Liver (tissue), 8 donors: ENCODE measurements at regions not wholly inside any gene's neighbourhood (a gene's known extent, or its start where the extent isn't known, plus 50 kb on each side); places are given as distances from the start of the nearest gene placed in this dataset.

Experiments
- DNase-seq: peaks from one replicate; pipeline ENCODE4 v3.0.0-alpha.2; 2017; ENCODE audit warnings: low spot score
- H3K27ac ChIP-seq, 2 donors: one replicate each; pipeline ENCODE4 v1.7.0; 2013; ENCODE audit warnings: inconsistent platforms in 2 of 2, low read length in 2 of 2, control low read depth in 1 of 2, low read depth in 1 of 2, mild to moderate bottlenecking in 1 of 2
- H3K27me3 ChIP-seq, 4 donors: one replicate each; pipeline versions ENCODE4 v1.6.1 to v1.7.0; 2013; ENCODE audit warnings: low read length in 3 of 4, inconsistent platforms in 1 of 4, mild to moderate bottlenecking in 1 of 4, moderate library complexity in 1 of 4; ENCODE audit not compliant: control insufficient read depth in 4 of 4, insufficient read depth in 4 of 4
- H3K36me3 ChIP-seq, 4 donors: one replicate each; pipeline versions ENCODE4 v1.6.1 to v1.7.0; 2013; ENCODE audit warnings: low read length in 3 of 4, mild to moderate bottlenecking in 3 of 4, low read depth in 1 of 4, moderate library complexity in 1 of 4; ENCODE audit not compliant: control insufficient read depth in 4 of 4, insufficient read depth in 3 of 4
- H3K4me1 ChIP-seq, 4 donors: one replicate each; pipeline versions ENCODE4 v1.6.1 to v1.7.0; 2013; ENCODE audit warnings: low read length in 3 of 4, mild to moderate bottlenecking in 3 of 4, moderate library complexity in 1 of 4; ENCODE audit not compliant: control insufficient read depth in 4 of 4, insufficient read depth in 4 of 4
- H3K4me3 ChIP-seq, 3 donors: one replicate each; pipeline versions ENCODE4 v1.6.1 to v1.7.0; 2013; ENCODE audit warnings: low read length in 3 of 3, control low read depth in 1 of 3, low read depth in 1 of 3, mild to moderate bottlenecking in 1 of 3
- H3K9ac ChIP-seq, 2 donors: one replicate each; pipeline ENCODE4 v1.7.0; 2013; ENCODE audit warnings: low read length in 2 of 2, mild to moderate bottlenecking in 2 of 2, moderate library complexity in 2 of 2, control low read depth in 1 of 2, low read depth in 1 of 2
- H3K9me3 ChIP-seq, 4 donors: one replicate each; pipeline versions ENCODE4 v1.6.1 to v1.7.0; 2013; ENCODE audit warnings: low read length in 3 of 4; ENCODE audit not compliant: control insufficient read depth in 4 of 4
- CTCF ChIP-seq: fragments of 150-350 bp; IDR thresholded peaks from 2 replicates; pipeline ENCODE4 v1.5.1; 2017; ENCODE audit warnings: improper control_type of control experiment, low read depth, low read length; ENCODE audit not compliant: missing input control
- FOXA1 ChIP-seq: IDR thresholded peaks from 2 replicates; pipeline ENCODE4 v1.6.1; 2016; ENCODE audit warnings: antibody characterized with exemption
- FOXA2 ChIP-seq: IDR thresholded peaks from 2 replicates; pipeline ENCODE4 v1.6.1; 2016; ENCODE audit warnings: antibody characterized with exemption
- HNF4G ChIP-seq: IDR thresholded peaks from 2 replicates; pipeline ENCODE4 v1.6.1; 2016; ENCODE audit warnings: antibody characterized with exemption
- JUND ChIP-seq, 2 donors: IDR thresholded peaks; 2 replicates each; pipeline ENCODE4 v1.6.1; 2016; ENCODE audit warnings: antibody characterized with exemption in 2 of 2
- MAX ChIP-seq: IDR thresholded peaks from 2 replicates; pipeline ENCODE4 v1.6.1; 2016; ENCODE audit warnings: antibody characterized with exemption
- NR2F2 ChIP-seq: IDR thresholded peaks from 2 replicates; pipeline ENCODE4 v1.6.1; 2016; ENCODE audit warnings: antibody characterized with exemption
- RAD21 ChIP-seq, 2 donors: IDR thresholded peaks; 2 replicates each; pipeline ENCODE4 v1.6.1; 2016; ENCODE audit warnings: antibody characterized with exemption in 2 of 2, mild to moderate bottlenecking in 2 of 2
- REST ChIP-seq: IDR thresholded peaks from 2 replicates; pipeline ENCODE4 v1.6.1; 2016; ENCODE audit warnings: antibody characterized with exemption, mild to moderate bottlenecking
- SP1 ChIP-seq: IDR thresholded peaks from 2 replicates; pipeline ENCODE4 v1.6.1; 2018; ENCODE audit warnings: antibody characterized with exemption, mild to moderate bottlenecking
- TAF1 ChIP-seq: conservative IDR thresholded peaks from 2 replicates; pipeline ENCODE4 v1.6.1; 2016; ENCODE audit warnings: antibody characterized with exemption, mild to moderate bottlenecking
- YY1 ChIP-seq: IDR thresholded peaks from 2 replicates; pipeline ENCODE4 v1.6.1; 2016; ENCODE audit warnings: antibody characterized with exemption, mild to moderate bottlenecking
- ZBTB33 ChIP-seq: IDR thresholded peaks from 2 replicates; pipeline ENCODE4 v1.6.1; 2016; ENCODE audit warnings: antibody characterized with exemption
- WGBS: extraction: QIAGEN DNeasy Blood & Tissue Kit; methylation state at CpG from one replicate; pipeline ENCODE4 v1.1.7; 2013; 5-methylcytosine and 5-hydroxymethylcytosine counted together
- donor health status: healthy.
- donor health status: healthy.
- donor health status: healthy.
- donor health status: healthy.
- donor health status: healthy.

- no peak for DNase-seq
- TF ChIP-seq MAX (no peak), HNF4G (no peak), ZBTB33 (no peak), SP1 (no peak), CTCF (no peak), TAF1 (no peak), JUND (IDR thresholded peaks at IDR 0.05) (no peak), RAD21 (IDR thresholded peaks at IDR 0.05) (no peak), YY1 (no peak), FOXA2 (no peak), FOXA1 (no peak), NR2F2 (no peak), REST (no peak)
- Histone ChIP-seq H3K9me3 (no peaks in the 10 kb centered on the region), H3K4me3 (no peak overlapping the region), H3K9ac (no peak overlapping the region), H3K27me3 (peaks cover 0 to 2% (median 0%) of the 10 kb centered on the region in 4 donors), H3K4me1 (no peaks in the 10 kb centered on the region), H3K36me3 (no peaks in the 10 kb centered on the region), H3K27ac (no peak overlapping the region)
- WGBS = 80% methylated on average over 8 of the region's 8 CpGs
Measured at GRCh38 chr10:3647074-3647473, 137.9 kb downstream of the KLF6 start.

- Histone ChIP-seq H3K4me1 (no peaks in the 10 kb centered on the region), H3K9ac (no peak overlapping the region), H3K27me3 (peaks cover 0 to 2% (median 0%) of the 10 kb centered on the region in 4 donors), H3K4me3 (no peak overlapping the region), H3K9me3 (no peaks in the 10 kb centered on the region), H3K27ac (no peak overlapping the region), H3K36me3 (no peaks in the 10 kb centered on the region)
- no peak for DNase-seq
- TF ChIP-seq ZBTB33 (no peak), RAD21 (IDR thresholded peaks at IDR 0.05) (no peak)
- WGBS = 81% methylated on average over 6 of the region's 6 CpGs
Measured at GRCh38 chr10:3645406-3645805, 139.6 kb downstream of the KLF6 start.
